CD4-positive, alpha-beta memory T cell (primary cell): ENCODE measurements at regions not wholly inside any gene's neighbourhood (a gene's known extent, or its start where the extent isn't known, plus 50 kb on each side); places are given as distances from the start of the nearest gene placed in this dataset.

ENCODE experiments used
- CTCF ChIA-PET: fragments of 350-600 bp; sonication (Branson Sonifier 250); formaldehyde crosslinking; loops from one replicate; lab custom pipeline; 2021; ENCODE audit warnings: inconsistent platforms; ENCODE audit not compliant: partially characterized antibody; lab: Charles Lee
- POLR2A ChIA-PET: fragments of 350-600 bp; sonication (Branson Sonifier 250); formaldehyde crosslinking; loops from one replicate; lab custom pipeline; 2021; ENCODE audit not compliant: partially characterized antibody; lab: Charles Lee
- DNase-seq, 5 donors: peaks; one replicate each; pipeline versions ENCODE4 v3.0.0 to v3.0.0-alpha.2; 2020 to 2022; ENCODE audit warnings: mixed read lengths in 1 of 5
- H3K27ac ChIP-seq: one replicate; pipeline ENCODE4 v1.7.0; 2013; ENCODE audit warnings: low read depth, low read length
- H3K27me3 ChIP-seq: 2 replicates; pipeline ENCODE4 v1.7.0; 2013; ENCODE audit warnings: mild to moderate bottlenecking, low read length, moderate library complexity; ENCODE audit not compliant: insufficient read depth
- H3K36me3 ChIP-seq: 2 replicates; pipeline ENCODE4 v1.7.0; 2013; ENCODE audit warnings: mild to moderate bottlenecking, low read length, moderate library complexity; ENCODE audit not compliant: insufficient read depth
- H3K4me1 ChIP-seq: 2 replicates; pipeline ENCODE4 v1.7.0; 2013; ENCODE audit warnings: mild to moderate bottlenecking, low read length, moderate library complexity; ENCODE audit not compliant: insufficient read depth
- H3K4me3 ChIP-seq, 2 donors: one replicate each; pipeline ENCODE4 v1.7.0; 2013; ENCODE audit warnings: low read length in 2 of 2, mild to moderate bottlenecking in 1 of 2
- H3K9me3 ChIP-seq, 2 donors: one replicate each; pipeline ENCODE4 v1.7.0; 2013; ENCODE audit warnings: low read length in 2 of 2, control low read depth in 1 of 2; ENCODE audit not compliant: control insufficient read depth in 1 of 2
- H3K27ac Mint-ChIP-seq, 7 donors: one replicate each; pipeline ENCODE4 v1.8.0; 2020 to 2021; ENCODE audit warnings: mixed read lengths in 7 of 7, mild to moderate bottlenecking in 6 of 7, inconsistent platforms in 3 of 7, moderate library complexity in 3 of 7
- H3K27me3 Mint-ChIP-seq, 2 donors: one replicate each; pipeline ENCODE4 v1.8.0; 2020 to 2021; ENCODE audit warnings: mixed read lengths in 2 of 2
- H3K36me3 Mint-ChIP-seq, 2 donors: one replicate each; pipeline ENCODE4 v1.8.0; 2020 to 2021; ENCODE audit warnings: mixed read lengths in 2 of 2, inconsistent platforms in 1 of 2, mild to moderate bottlenecking in 1 of 2
- H3K4me1 Mint-ChIP-seq, 4 donors: one replicate each; pipeline ENCODE4 v1.8.0; 2020 to 2021; ENCODE audit warnings: mixed read lengths in 4 of 4, mild to moderate bottlenecking in 1 of 4
- H3K4me3 Mint-ChIP-seq, 8 donors: one replicate each; pipeline ENCODE4 v1.8.0; 2020 to 2021; ENCODE audit warnings: mixed read lengths in 8 of 8, mild to moderate bottlenecking in 7 of 8, moderate library complexity in 6 of 8, inconsistent platforms in 3 of 8
- H3K9me3 Mint-ChIP-seq, 8 donors: one replicate each; pipeline ENCODE4 v1.8.0; 2020 to 2021; ENCODE audit warnings: mixed read lengths in 8 of 8, mild to moderate bottlenecking in 5 of 8, inconsistent platforms in 3 of 8, moderate library complexity in 1 of 8
- intact Hi-C: fragments of 100-400 bp; cut with micrococcal nuclease; formaldehyde crosslinking; loops from one replicate; pipeline ENCODE4 v1.15.1; 2023

- DNase-seq, result no peak
- ChIA-PET POLR2A (interaction anchor here (0.6 to 1.4 kb wide), 2 partner anchors 60 to 245 kb away, joined by 3 to 4 read pairs; no protein-coding TSS in a partner anchor), CTCF (interaction anchor here (2.7 kb wide), 1 partner anchor 9 kb away, joined by 16 read pairs; no protein-coding TSS in a partner anchor)
- peak overlapping the region in 1 of 7 donors; percentile 31 for H3K27ac Mint-ChIP-seq
- Histone ChIP-seq H3K27me3 (no peaks in the 10 kb centered on the region), H3K27ac (no peak overlapping the region), H3K9me3 (no peaks in the 10 kb centered on the region), H3K36me3 (no peaks in the 10 kb centered on the region), H3K4me1 (peaks cover 8% of the 10 kb centered on the region), H3K4me3 (no peak overlapping the region)
- H3K4me3 Mint-ChIP-seq, result no peak overlapping the region
- intact Hi-C loops, result loop anchor here (10.0 kb wide), 1 partner anchor 347 kb away; no protein-coding TSS in a partner anchor
- peaks cover 0 to 5% of the 10 kb centered on the region in 2 donors for H3K36me3 Mint-ChIP-seq
- no peaks in the 10 kb centered on the region for H3K9me3 Mint-ChIP-seq
- peaks cover 0 to under 1% of the 10 kb centered on the region in 2 donors for H3K27me3 Mint-ChIP-seq
- peaks cover 7% of the 10 kb centered on the region in 4 donors for H3K4me1 Mint-ChIP-seq
These were observed 52.5 kb upstream of the NBL1 start for GRCh38 chr1:19591482-19592091.

GRCh38 chr1:19585507-19585906, 58.6 kb upstream of the NBL1 start:
- no peaks in the 10 kb centered on the region for H3K36me3 ChIP-seq
- POLR2A ChIA-PET, result no interaction called here

GRCh38 chr1:19582318-19582717, 61.8 kb upstream of the NBL1 start:
- peak overlapping the region in 2 of 7 donors; percentile 46 to 71 for H3K27ac Mint-ChIP-seq
- no peaks in the 10 kb centered on the region for H3K27me3 Mint-ChIP-seq
- no peak overlapping the region for H3K4me3 Mint-ChIP-seq
- ChIA-PET CTCF (interaction anchor here (0.6 to 6.8 kb wide), 61 partner anchors 9 to 331 kb away, joined by 3 to 99 read pairs (median 5); partner anchors contain the start of genes AKR7A2, CAPZB and SLC66A1), POLR2A (interaction anchor here (0.6 to 2.5 kb wide), 14 partner anchors 15 to 422 kb away, joined by 3 to 13 read pairs (median 4); a partner anchor contains a TSS)
- H3K4me1 Mint-ChIP-seq, result peaks cover 7 to 15% (median 12%) of the 10 kb centered on the region in 4 donors
- Histone ChIP-seq H3K36me3 (no peaks in the 10 kb centered on the region), H3K27ac (no peak overlapping the region), H3K27me3 (no peaks in the 10 kb centered on the region), H3K4me3 (no peak overlapping the region), H3K9me3 (no peaks in the 10 kb centered on the region), H3K4me1 (peaks cover 10% of the 10 kb centered on the region)
- peak; percentile 56 to 74 (median 64) for DNase-seq
- no peaks in the 10 kb centered on the region for H3K9me3 Mint-ChIP-seq
- no peaks in the 10 kb centered on the region for H3K36me3 Mint-ChIP-seq
- intact Hi-C loops, result loop anchor here (1.0 to 5.0 kb wide), 4 partner anchors 71 to 191 kb away; partner anchors contain the start of gene CAPZB

More at GRCh38 chr1:19585507-19585906, 58.6 kb upstream of the NBL1 start:
- peaks cover 7 to 15% (median 12%) of the 10 kb centered on the region in 4 donors for H3K4me1 Mint-ChIP-seq
- Histone ChIP-seq H3K27ac (no peak overlapping the region), H3K4me1 (peaks cover 10% of the 10 kb centered on the region), H3K4me3 (no peak overlapping the region), H3K27me3 (no peaks in the 10 kb centered on the region), H3K9me3 (no peaks in the 10 kb centered on the region)
- CTCF ChIA-PET, result interaction anchor here (1.0 to 6.8 kb wide), 8 partner anchors 9 to 193 kb away, joined by 3 to 99 read pairs (median 8); partner anchors contain the start of gene CAPZB
- H3K27ac Mint-ChIP-seq, result peak overlapping the region in 1 of 7 donors; percentile 8
- DNase-seq, result no peak
- no peaks in the 10 kb centered on the region for H3K27me3 Mint-ChIP-seq
- no peaks in the 10 kb centered on the region for H3K36me3 Mint-ChIP-seq
- H3K9me3 Mint-ChIP-seq, result no peaks in the 10 kb centered on the region
- intact Hi-C loops, result no loop called here
- H3K4me3 Mint-ChIP-seq, result no peak overlapping the region

- Mint-ChIP-seq H3K27ac (peak overlapping the region in 1 of 7 donors; percentile 22), H3K9me3 (no peaks in the 10 kb centered on the region), H3K4me1 (peaks cover 8 to 15% (median 12%) of the 10 kb centered on the region in 4 donors), H3K4me3 (no peak overlapping the region), H3K36me3 (no peaks in the 10 kb centered on the region), H3K27me3 (peaks cover 0 to 3% of the 10 kb centered on the region in 2 donors)
- H3K9me3 ChIP-seq, result no peaks in the 10 kb centered on the region
- intact Hi-C loops, result loop anchor here (5.0 kb wide), 1 partner anchor 94 kb away; the partner anchor contains the start of gene CAPZB
- peaks cover 10% of the 10 kb centered on the region for H3K4me1 ChIP-seq
- POLR2A ChIA-PET, result interaction anchor here (0.8 to 2.5 kb wide), 8 partner anchors 16 to 248 kb away, joined by 3 to 13 read pairs (median 4); a partner anchor contains a TSS
- no peaks in the 10 kb centered on the region for H3K27me3 ChIP-seq
- H3K4me3 ChIP-seq, result no peak overlapping the region
- H3K27ac ChIP-seq, result no peak overlapping the region
- CTCF ChIA-PET, result interaction anchor here (0.8 to 6.8 kb wide), 45 partner anchors 8 to 271 kb away, joined by 3 to 99 read pairs (median 7); partner anchors contain the start of genes AKR7A2, CAPZB and SLC66A1
- DNase-seq, result no peak
- no peaks in the 10 kb centered on the region for H3K36me3 ChIP-seq
These were observed 62.7 kb upstream of the NBL1 start for GRCh38 chr1:19581381-19581780.

GRCh38 chr1:19577561-19577960, 66.5 kb upstream of the NBL1 start:
- Histone ChIP-seq H3K4me3 (no peak overlapping the region), H3K27me3 (no peaks in the 10 kb centered on the region), H3K27ac (no peak overlapping the region), H3K36me3 (no peaks in the 10 kb centered on the region), H3K9me3 (no peaks in the 10 kb centered on the region), H3K4me1 (peaks cover 8% of the 10 kb centered on the region)
- peaks cover 8 to 15% (median 11%) of the 10 kb centered on the region in 4 donors for H3K4me1 Mint-ChIP-seq
- H3K36me3 Mint-ChIP-seq, result no peaks in the 10 kb centered on the region
- H3K4me3 Mint-ChIP-seq, result no peak overlapping the region
- H3K27ac Mint-ChIP-seq, result no peak overlapping the region
- H3K9me3 Mint-ChIP-seq, result peaks cover 0 to 3% (median 0%) of the 10 kb centered on the region in 8 donors
- intact Hi-C loops, result no loop called here
- H3K27me3 Mint-ChIP-seq, result peaks cover 2 to 7% of the 10 kb centered on the region in 2 donors
- POLR2A ChIA-PET, result no interaction called here
- CTCF ChIA-PET, result no interaction called here
- DNase-seq, result no peak

- no peak overlapping the region for H3K27ac Mint-ChIP-seq
- intact Hi-C loops, result no loop called here
- ChIA-PET CTCF (interaction anchor here (1.1 kb wide), 1 partner anchor 8 kb away, joined by 3 read pairs; no protein-coding TSS in a partner anchor), POLR2A (no interaction called here)
- Histone ChIP-seq H3K4me3 (no peak overlapping the region), H3K27me3 (no peaks in the 10 kb centered on the region), H3K27ac (no peak overlapping the region), H3K4me1 (peaks cover 2% of the 10 kb centered on the region), H3K36me3 (no peaks in the 10 kb centered on the region), H3K9me3 (no peaks in the 10 kb centered on the region)
- no peaks in the 10 kb centered on the region for H3K36me3 Mint-ChIP-seq
- DNase-seq, result no peak
- H3K4me1 Mint-ChIP-seq, result peaks cover 4 to 9% (median 7%) of the 10 kb centered on the region in 4 donors
- H3K9me3 Mint-ChIP-seq, result peaks cover 0 to 4% (median 0%) of the 10 kb centered on the region in 8 donors
- H3K4me3 Mint-ChIP-seq, result no peak overlapping the region
- H3K27me3 Mint-ChIP-seq, result peaks cover 2 to 7% of the 10 kb centered on the region in 2 donors
These were observed 67.1 kb upstream of the NBL1 start for GRCh38 chr1:19577036-19577435.

- ChIA-PET CTCF (no interaction called here), POLR2A (no interaction called here)
- Mint-ChIP-seq H3K4me1 (no peaks in the 10 kb centered on the region), H3K9me3 (peaks cover 0 to 8% (median 4%) of the 10 kb centered on the region in 8 donors), H3K4me3 (no peak overlapping the region), H3K27ac (no peak overlapping the region), H3K27me3 (peaks cover 2 to 3% of the 10 kb centered on the region in 2 donors), H3K36me3 (peaks cover 0 to 4% of the 10 kb centered on the region in 2 donors)
- DNase-seq, result no peak
- Histone ChIP-seq H3K27me3 (no peaks in the 10 kb centered on the region), H3K27ac (no peak overlapping the region), H3K36me3 (no peaks in the 10 kb centered on the region), H3K9me3 (no peaks in the 10 kb centered on the region), H3K4me1 (no peaks in the 10 kb centered on the region), H3K4me3 (no peak overlapping the region)
- intact Hi-C loops, result no loop called here
These were observed 74.3 kb upstream of the NBL1 start for GRCh38 chr1:19569786-19570185.
